Testis (tissue), 2 donors: ENCODE measurements at regions not wholly inside any gene's neighbourhood (a gene's known extent, or its start where the extent isn't known, plus 50 kb on each side); places are given as distances from the start of the nearest gene placed in this dataset.

Experiments used
- DNase-seq: peaks from one replicate; pipeline ENCODE4 v3.0.0-alpha.2; 2019
- H3K27ac ChIP-seq, 2 donors: fragments of 200-600 bp; sonication (generic); one replicate each; pipeline ENCODE4 v1.5.1; 2019
- H3K27me3 ChIP-seq: fragments of 200-600 bp; sonication (generic); one replicate; pipeline ENCODE4 v1.5.1; 2019
- H3K36me3 ChIP-seq: fragments of 200-600 bp; sonication (generic); one replicate; pipeline ENCODE4 v1.5.1; 2017; ENCODE audit warnings: low read depth; ENCODE audit errors: missing control alignments
- H3K4me1 ChIP-seq: fragments of 200-600 bp; sonication (generic); one replicate; pipeline ENCODE4 v1.5.1; 2019
- H3K4me3 ChIP-seq, 2 donors: fragments of 200-600 bp; sonication (generic); one replicate each; pipeline ENCODE4 v1.5.1; 2017 to 2019
- H3K9me3 ChIP-seq: fragments of 200-600 bp; sonication (generic); one replicate; pipeline ENCODE4 v1.5.1; 2017
- POLR2A ChIP-seq: fragments of 450-650 bp; IDR thresholded peaks from one replicate; pipeline ENCODE4 v1.6.1; 2017; ENCODE audit warnings: antibody characterized with exemption, mild to moderate bottlenecking, moderate library complexity
- WGBS, 2 donors: methylation state at CpG; one replicate each; pipeline ENCODE4 v1.1.5; 2018; 5-methylcytosine and 5-hydroxymethylcytosine counted together
- intact Hi-C: fragments of 100-400 bp; cut with DNase I; formaldehyde crosslinking; loops from one replicate; pipeline ENCODE4 v1.15.1; 2023; ENCODE audit warnings: low total_unique reads
- TF ChIP-seq, protein P1 (sequence below), 3 experiments: fragments of 450-650 bp in 2 of 3; fragments of 200-600 bp in 1 of 3; sonication (generic) in 1 of 3; IDR thresholded peaks; one replicate each; pipeline ENCODE4 v1.5.1; 2016 to 2019; ENCODE audit warnings: antibody characterized with exemption in 3 of 3, mild to moderate bottlenecking in 2 of 3, moderate library complexity in 1 of 3

DNA sequence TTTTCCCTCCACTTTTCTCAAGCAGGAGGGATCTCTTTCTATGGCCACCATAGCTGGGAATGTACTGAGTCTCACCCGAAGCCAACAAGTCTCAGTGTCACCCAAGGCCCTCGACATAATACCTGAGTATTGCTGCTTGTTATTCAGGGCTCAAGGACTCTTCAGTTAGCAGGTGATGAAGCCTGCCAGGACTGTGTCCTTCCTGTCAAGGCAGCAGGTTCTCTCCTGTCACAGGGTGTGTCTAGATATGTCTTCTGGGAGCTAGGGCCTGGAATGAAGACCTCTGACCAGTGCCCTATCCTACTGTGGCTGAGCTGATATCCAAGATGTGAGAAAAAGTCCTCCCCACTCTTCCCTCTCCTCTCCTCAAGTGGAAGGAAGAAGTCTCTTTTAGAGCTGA, 391.0 kb upstream of the DIPK2B start:
- TF ChIP-seq POLR2A, result no peak
- TF ChIP-seq, protein P1, sequence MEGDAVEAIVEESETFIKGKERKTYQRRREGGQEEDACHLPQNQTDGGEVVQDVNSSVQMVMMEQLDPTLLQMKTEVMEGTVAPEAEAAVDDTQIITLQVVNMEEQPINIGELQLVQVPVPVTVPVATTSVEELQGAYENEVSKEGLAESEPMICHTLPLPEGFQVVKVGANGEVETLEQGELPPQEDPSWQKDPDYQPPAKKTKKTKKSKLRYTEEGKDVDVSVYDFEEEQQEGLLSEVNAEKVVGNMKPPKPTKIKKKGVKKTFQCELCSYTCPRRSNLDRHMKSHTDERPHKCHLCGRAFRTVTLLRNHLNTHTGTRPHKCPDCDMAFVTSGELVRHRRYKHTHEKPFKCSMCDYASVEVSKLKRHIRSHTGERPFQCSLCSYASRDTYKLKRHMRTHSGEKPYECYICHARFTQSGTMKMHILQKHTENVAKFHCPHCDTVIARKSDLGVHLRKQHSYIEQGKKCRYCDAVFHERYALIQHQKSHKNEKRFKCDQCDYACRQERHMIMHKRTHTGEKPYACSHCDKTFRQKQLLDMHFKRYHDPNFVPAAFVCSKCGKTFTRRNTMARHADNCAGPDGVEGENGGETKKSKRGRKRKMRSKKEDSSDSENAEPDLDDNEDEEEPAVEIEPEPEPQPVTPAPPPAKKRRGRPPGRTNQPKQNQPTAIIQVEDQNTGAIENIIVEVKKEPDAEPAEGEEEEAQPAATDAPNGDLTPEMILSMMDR (IDR thresholded peaks at IDR 0.05), result no peak
- Histone ChIP-seq H3K27ac (no peak overlapping the region), H3K4me1 (no peaks in the 10 kb centered on the region), H3K9me3 (no peaks in the 10 kb centered on the region), H3K27me3 (no peaks in the 10 kb centered on the region), H3K4me3 (no peak overlapping the region), H3K36me3 (no peaks in the 10 kb centered on the region)
- WGBS, 2 donors, result 73% methylated on average over 2 of the region's 2 CpGs; no CpG with 5 or more reads in 1 of the 2 donors
- no peak for DNase-seq
- intact Hi-C loops, result no loop called here

DNA sequence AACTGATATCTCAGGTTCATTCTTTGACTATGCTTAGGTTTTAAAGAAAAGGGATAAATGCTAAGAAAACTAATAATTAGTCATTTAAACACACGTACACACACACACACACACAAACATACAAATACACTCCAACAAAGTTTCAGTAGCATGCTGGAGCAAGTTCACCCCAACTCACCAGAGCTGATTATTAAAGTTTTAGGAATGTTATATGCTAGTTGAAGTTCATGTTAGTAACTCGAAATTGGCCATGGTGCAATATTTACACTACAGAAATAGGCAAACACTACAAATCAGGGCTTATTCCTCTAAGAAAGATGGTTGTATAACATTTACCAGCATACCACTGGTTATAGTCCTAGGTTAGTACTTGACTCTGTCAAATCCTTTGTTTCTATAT, 384.0 kb upstream of the DIPK2B start:
- intact Hi-C loops, result no loop called here

DNA sequence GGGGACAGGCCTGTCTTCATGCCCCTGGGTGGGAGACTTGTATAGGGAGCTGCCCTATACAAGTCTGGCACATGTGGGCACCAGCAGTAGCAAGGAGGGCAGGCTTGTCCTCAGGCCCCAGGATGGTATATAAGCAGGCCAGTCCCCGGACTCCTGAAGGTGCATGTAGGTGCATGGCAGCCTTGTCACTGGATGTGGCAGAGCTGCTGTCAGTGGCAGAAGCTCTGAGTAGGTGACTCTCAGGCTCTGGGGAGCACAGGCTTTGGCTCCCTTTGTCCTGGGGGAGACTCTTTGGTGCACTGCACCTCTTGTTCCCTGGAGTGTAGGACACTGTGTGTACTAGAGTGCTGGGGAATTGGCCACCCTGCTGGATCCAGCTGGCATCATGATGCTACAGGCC, 376.7 kb upstream of the DIPK2B start:
- 100% methylated on average over 1 of the region's 1 CpG; no CpG with 5 or more reads in 1 of the 2 donors for WGBS, 2 donors
- Histone ChIP-seq H3K4me1 (no peaks in the 10 kb centered on the region), H3K27ac (no peak overlapping the region), H3K27me3 (no peaks in the 10 kb centered on the region), H3K9me3 (no peaks in the 10 kb centered on the region), H3K4me3 (no peak overlapping the region), H3K36me3 (no peaks in the 10 kb centered on the region)
- intact Hi-C loops, result no loop called here
- TF ChIP-seq POLR2A, result no peak
- TF ChIP-seq, protein P1 (IDR thresholded peaks at IDR 0.05), result no peak
- DNase-seq, result no peak

More for the DNA sequence above, 384.0 kb upstream of the DIPK2B start:
- TF ChIP-seq, protein P1 (IDR thresholded peaks at IDR 0.05), result no peak
- TF ChIP-seq POLR2A, result no peak
- Histone ChIP-seq H3K36me3 (no peaks in the 10 kb centered on the region), H3K4me1 (no peaks in the 10 kb centered on the region), H3K27ac (no peak overlapping the region), H3K9me3 (no peaks in the 10 kb centered on the region), H3K4me3 (no peak overlapping the region), H3K27me3 (no peaks in the 10 kb centered on the region)
- no peak for DNase-seq
- 79 to 86% methylated on average over 2 of the region's 2 CpGs for WGBS, 2 donors

DNA sequence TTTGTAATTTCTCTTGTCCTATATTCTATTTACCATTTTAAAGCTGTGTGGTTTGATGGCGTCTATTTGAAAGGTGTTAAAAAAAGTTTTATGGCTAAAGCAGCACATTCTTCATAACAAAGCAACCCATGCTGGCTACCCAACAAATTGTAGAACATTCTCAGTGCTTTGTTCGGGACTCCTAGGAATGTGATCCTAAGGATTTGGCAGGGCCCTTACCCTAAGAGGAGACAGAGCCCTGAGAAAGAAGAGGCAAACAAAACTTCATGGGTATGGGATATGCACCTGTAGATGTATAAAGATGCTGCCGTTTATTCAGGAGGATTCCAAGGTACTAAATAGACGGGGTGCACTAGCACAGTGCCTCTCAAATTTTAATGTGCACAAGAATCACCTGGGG, 370.8 kb upstream of the DIPK2B start:
- WGBS, 2 donors, result 72 to 84% methylated on average over 4 of the region's 4 CpGs
- DNase-seq, result no peak
- Histone ChIP-seq H3K4me3 (no peak overlapping the region), H3K4me1 (no peaks in the 10 kb centered on the region), H3K27ac (no peak overlapping the region), H3K36me3 (no peaks in the 10 kb centered on the region), H3K27me3 (no peaks in the 10 kb centered on the region), H3K9me3 (no peaks in the 10 kb centered on the region)
- intact Hi-C loops, result no loop called here
- TF ChIP-seq, protein P1 (IDR thresholded peaks at IDR 0.05), result no peak
- no peak for TF ChIP-seq POLR2A

DNA sequence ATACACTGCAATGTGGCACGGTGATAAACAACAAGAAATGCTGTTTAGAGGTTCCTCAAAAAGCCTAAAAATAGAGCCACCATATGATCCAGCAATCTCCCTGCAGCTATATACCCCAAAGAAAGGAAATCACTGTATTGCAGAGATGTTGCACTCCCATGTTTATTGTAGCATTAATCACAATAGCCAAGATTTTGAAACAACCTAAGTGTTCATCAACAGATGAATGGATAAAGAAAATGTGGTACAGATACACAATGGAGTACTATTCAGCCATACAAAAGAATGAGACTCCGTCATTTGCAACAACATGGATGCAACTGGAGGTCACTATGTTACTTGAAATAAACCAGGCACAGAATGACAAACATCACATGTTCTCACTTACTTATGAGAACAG, 365.8 kb upstream of the DIPK2B start:
- Histone ChIP-seq H3K4me1 (no peaks in the 10 kb centered on the region), H3K27me3 (no peaks in the 10 kb centered on the region), H3K4me3 (no peak overlapping the region), H3K27ac (no peak overlapping the region), H3K9me3 (no peaks in the 10 kb centered on the region), H3K36me3 (no peaks in the 10 kb centered on the region)
- TF ChIP-seq POLR2A, result no peak
- intact Hi-C loops, result no loop called here
- no peak for DNase-seq
- WGBS, 2 donors, result 87 to 100% methylated on average over 2 of the region's 2 CpGs
